Mesenchymal stem cell (in vitro differentiated cells and primary cell): ENCODE measurements at regions not wholly inside any gene's neighbourhood (a gene's known extent, or its start where the extent isn't known, plus 50 kb on each side); places are given as distances from the start of the nearest gene placed in this dataset.

Experiments used
- DNase-seq: peaks from one replicate; pipeline ENCODE4 v3.0.0-alpha.2; 2013
- H2AFZ ChIP-seq: one replicate; pipeline ENCODE4 v1.6.1; 2013; ENCODE audit warnings: low read depth, mild to moderate bottlenecking, control low read depth, inconsistent platforms, low read length, moderate library complexity
- H2AK5ac ChIP-seq: 2 replicates; pipeline ENCODE4 v1.6.1; 2013; ENCODE audit warnings: low read length, moderate library complexity, mild to moderate bottlenecking, inconsistent platforms; ENCODE audit not compliant: severe bottlenecking
- H2BK120ac ChIP-seq: one replicate; pipeline ENCODE4 v1.6.1; 2013; ENCODE audit warnings: low read depth, mild to moderate bottlenecking, inconsistent platforms, low read length, moderate library complexity
- H2BK12ac ChIP-seq, 2 experiments: one replicate each; pipeline ENCODE4 v1.6.1; 2013; ENCODE audit warnings: inconsistent platforms in 2 of 2, low read length in 2 of 2, mild to moderate bottlenecking in 2 of 2, moderate library complexity in 2 of 2, control low read depth in 1 of 2
- H2BK15ac ChIP-seq: one replicate; pipeline ENCODE4 v1.6.1; 2013; ENCODE audit warnings: mild to moderate bottlenecking, low read depth, inconsistent platforms; ENCODE audit not compliant: poor library complexity, severe bottlenecking
- H2BK5ac ChIP-seq: 2 replicates; pipeline ENCODE4 v1.6.1; 2013; ENCODE audit warnings: low read depth, mild to moderate bottlenecking, low read length, control low read depth, inconsistent platforms; ENCODE audit not compliant: poor library complexity, severe bottlenecking
- H3K14ac ChIP-seq, 2 experiments: one replicate each; pipeline ENCODE4 v1.6.1; 2013; ENCODE audit warnings: inconsistent platforms in 2 of 2, low read length in 2 of 2, control low read depth in 1 of 2, mild to moderate bottlenecking in 1 of 2, moderate library complexity in 1 of 2
- H3K18ac ChIP-seq, 2 experiments: one replicate each; pipeline ENCODE4 v1.6.1; 2013; ENCODE audit warnings: inconsistent platforms in 2 of 2, low read length in 2 of 2, control low read depth in 1 of 2, low read depth in 1 of 2, mild to moderate bottlenecking in 1 of 2
- H3K23ac ChIP-seq, 2 experiments: one replicate each; pipeline ENCODE4 v1.6.1; 2013; ENCODE audit warnings: inconsistent platforms in 2 of 2, low read length in 2 of 2, mild to moderate bottlenecking in 2 of 2, moderate library complexity in 2 of 2, control low read depth in 1 of 2
- H3K27ac ChIP-seq: 2 replicates; pipeline ENCODE4 v1.5.1; 2013; ENCODE audit warnings: mild to moderate bottlenecking, moderate library complexity, low read length, control low read depth, inconsistent platforms; ENCODE audit not compliant: poor library complexity, severe bottlenecking
- H3K27me3 ChIP-seq, 2 experiments: 2 replicates each; pipeline versions ENCODE4 v1.6.1 to v1.7.0; 2013; ENCODE audit warnings: low read length in 2 of 2, mild to moderate bottlenecking in 2 of 2, moderate library complexity in 2 of 2, control low read depth in 1 of 2, inconsistent platforms in 1 of 2; ENCODE audit not compliant: control insufficient read depth in 1 of 2, insufficient read depth in 1 of 2
- H3K36me3 ChIP-seq, 2 experiments: 2 replicates each; pipeline versions ENCODE4 v1.6.1 to v1.7.0; 2013; ENCODE audit warnings: low read length in 2 of 2, control low read depth in 1 of 2, inconsistent platforms in 1 of 2, low read depth in 1 of 2, mild to moderate bottlenecking in 1 of 2; ENCODE audit not compliant: insufficient read depth in 2 of 2, control insufficient read depth in 1 of 2
- H3K4ac ChIP-seq, 2 experiments: one replicate each; pipeline ENCODE4 v1.6.1; 2013; ENCODE audit warnings: inconsistent platforms in 2 of 2, low read length in 2 of 2, mild to moderate bottlenecking in 2 of 2, moderate library complexity in 2 of 2, control low read depth in 1 of 2, low read depth in 1 of 2
- H3K4me1 ChIP-seq: 2 replicates; pipeline ENCODE4 v1.6.1; 2013; ENCODE audit warnings: low read depth, low read length, control low read depth; ENCODE audit not compliant: control insufficient read depth, insufficient read depth
- H3K4me2 ChIP-seq: 2 replicates; pipeline ENCODE4 v1.6.1; 2013; ENCODE audit warnings: low read length, mild to moderate bottlenecking, inconsistent platforms; ENCODE audit not compliant: poor library complexity, severe bottlenecking
- H3K4me3 ChIP-seq, 2 experiments: 2 replicates each; pipeline versions ENCODE4 v1.5.1 to v1.7.0; 2013; ENCODE audit warnings: low read length in 2 of 2, mild to moderate bottlenecking in 2 of 2, control low read depth in 1 of 2, low read depth in 1 of 2; ENCODE audit not compliant: insufficient read depth in 1 of 2
- H3K79me1 ChIP-seq: replicated peaks from 2 replicates; pipeline ENCODE4 v1.6.1; 2013; ENCODE audit warnings: mild to moderate bottlenecking, control low read depth, low read length, inconsistent platforms; ENCODE audit not compliant: poor library complexity, severe bottlenecking
- H3K9ac ChIP-seq: 2 replicates; pipeline ENCODE4 v1.7.0; 2013; ENCODE audit warnings: mild to moderate bottlenecking, low read length, moderate library complexity
- H3K9me3 ChIP-seq: 2 replicates; pipeline ENCODE4 v1.7.0; 2013; ENCODE audit warnings: mild to moderate bottlenecking, low read length; ENCODE audit not compliant: control insufficient read depth
- H4K8ac ChIP-seq: one replicate; pipeline ENCODE4 v1.6.1; 2013; ENCODE audit warnings: inconsistent platforms, mild to moderate bottlenecking, low read length, moderate library complexity
- H4K91ac ChIP-seq: one replicate; pipeline ENCODE4 v1.6.1; 2013; ENCODE audit warnings: mild to moderate bottlenecking, low read length, inconsistent platforms
- WGBS: methylation state at CpG from one replicate; pipeline ENCODE4 v1.1.7; 2013; ENCODE audit warnings: mixed read lengths; 5-methylcytosine and 5-hydroxymethylcytosine counted together

GRCh38 chr14:44780989-44781388, 180.8 kb downstream of the KLHL28 start:
- H2BK120ac ChIP-seq, result no peak overlapping the region
- H3K14ac ChIP-seq, result no peak overlapping the region
- H2AFZ ChIP-seq, result no peak overlapping the region
- H2BK15ac ChIP-seq, result no peak overlapping the region
- H2BK12ac ChIP-seq, result no peak overlapping the region
- H3K4me2 ChIP-seq, result no peak overlapping the region
- H3K9me3 ChIP-seq, result no peaks in the 10 kb centered on the region
- no peak for DNase-seq
- no peak overlapping the region for H4K91ac ChIP-seq
- no peaks in the 10 kb centered on the region for H3K79me1 ChIP-seq
- H3K9ac ChIP-seq, result no peak overlapping the region
- no peaks in the 10 kb centered on the region for H3K27me3 ChIP-seq
- no peaks in the 10 kb centered on the region for H3K36me3 ChIP-seq
- no peaks in the 10 kb centered on the region for H3K4me1 ChIP-seq
- no CpG with 5 or more reads among the region's 3 CpGs for WGBS
- no peak overlapping the region for H3K4me3 ChIP-seq
- H3K27ac ChIP-seq, result no peak overlapping the region
- no peak overlapping the region for H2BK5ac ChIP-seq
- H2AK5ac ChIP-seq, result no peak overlapping the region
- H4K8ac ChIP-seq, result no peak overlapping the region
- H3K23ac ChIP-seq, result no peak overlapping the region
- no peak overlapping the region for H3K4ac ChIP-seq
- H3K18ac ChIP-seq, result no peak overlapping the region

DNA sequence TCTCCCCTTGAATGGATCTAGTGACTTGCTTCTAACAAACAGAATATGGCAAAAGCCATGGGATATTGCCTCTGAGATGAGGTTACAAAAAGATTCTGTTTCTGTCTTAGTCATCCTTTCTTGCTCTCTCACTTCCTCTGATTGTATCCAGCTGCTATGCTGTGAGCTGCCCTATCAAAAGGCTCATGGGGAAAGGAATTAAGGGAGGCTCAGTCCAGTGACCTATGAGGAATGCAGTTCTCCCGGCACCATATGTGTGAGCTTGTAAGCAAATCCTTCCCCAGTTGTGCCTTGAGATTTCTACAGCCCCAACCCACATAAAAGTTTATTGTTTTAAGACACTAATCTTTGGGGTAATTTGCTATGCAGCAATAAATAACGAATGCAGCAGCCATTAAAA, 183.1 kb downstream of the KLHL28 start:
- H3K4me1 ChIP-seq, result no peaks in the 10 kb centered on the region
- H3K4me2 ChIP-seq, result no peak overlapping the region
- peak; percentile 67 for DNase-seq
- H3K9ac ChIP-seq, result no peak overlapping the region
- H3K27me3 ChIP-seq, result no peaks in the 10 kb centered on the region
- no peak overlapping the region for H3K18ac ChIP-seq
- H2BK120ac ChIP-seq, result no peak overlapping the region
- H2AFZ ChIP-seq, result no peak overlapping the region
- WGBS, result 63% methylated on average over 1 of the region's 2 CpGs
- H2BK15ac ChIP-seq, result no peak overlapping the region
- no peak overlapping the region for H3K14ac ChIP-seq
- no peak overlapping the region for H3K4ac ChIP-seq
- H2BK12ac ChIP-seq, result no peak overlapping the region
- no peaks in the 10 kb centered on the region for H3K36me3 ChIP-seq
- H4K91ac ChIP-seq, result no peak overlapping the region
- H2AK5ac ChIP-seq, result no peak overlapping the region
- H3K9me3 ChIP-seq, result no peaks in the 10 kb centered on the region
- no peak overlapping the region for H3K27ac ChIP-seq
- peak overlapping the region in 1 of 2 experiments; percentile 11 for H3K4me3 ChIP-seq
- H3K23ac ChIP-seq, result no peak overlapping the region
- no peak overlapping the region for H4K8ac ChIP-seq
- no peak overlapping the region for H2BK5ac ChIP-seq
- no peaks in the 10 kb centered on the region for H3K79me1 ChIP-seq

GRCh38 chr14:44777584-44777983, 184.2 kb downstream of the KLHL28 start:
- no peak overlapping the region for H3K18ac ChIP-seq
- H3K4me2 ChIP-seq, result no peak overlapping the region
- no peak overlapping the region for H3K4me3 ChIP-seq
- no peak overlapping the region for H3K23ac ChIP-seq
- 88% methylated on average over 5 of the region's 5 CpGs for WGBS
- no peak overlapping the region for H2BK15ac ChIP-seq
- no peaks in the 10 kb centered on the region for H3K79me1 ChIP-seq
- no peak overlapping the region for H2AFZ ChIP-seq
- H3K4ac ChIP-seq, result no peak overlapping the region
- no peaks in the 10 kb centered on the region for H3K36me3 ChIP-seq
- no peaks in the 10 kb centered on the region for H3K9me3 ChIP-seq
- DNase-seq, result no peak
- H2BK5ac ChIP-seq, result no peak overlapping the region
- no peak overlapping the region for H2AK5ac ChIP-seq
- no peak overlapping the region for H4K91ac ChIP-seq
- H3K14ac ChIP-seq, result no peak overlapping the region
- no peak overlapping the region for H3K27ac ChIP-seq
- H2BK12ac ChIP-seq, result no peak overlapping the region
- peak overlapping the region; percentile 36 for H4K8ac ChIP-seq
- H3K4me1 ChIP-seq, result no peaks in the 10 kb centered on the region
- no peak overlapping the region for H2BK120ac ChIP-seq
- no peak overlapping the region for H3K9ac ChIP-seq
- H3K27me3 ChIP-seq, result no peaks in the 10 kb centered on the region

DNA sequence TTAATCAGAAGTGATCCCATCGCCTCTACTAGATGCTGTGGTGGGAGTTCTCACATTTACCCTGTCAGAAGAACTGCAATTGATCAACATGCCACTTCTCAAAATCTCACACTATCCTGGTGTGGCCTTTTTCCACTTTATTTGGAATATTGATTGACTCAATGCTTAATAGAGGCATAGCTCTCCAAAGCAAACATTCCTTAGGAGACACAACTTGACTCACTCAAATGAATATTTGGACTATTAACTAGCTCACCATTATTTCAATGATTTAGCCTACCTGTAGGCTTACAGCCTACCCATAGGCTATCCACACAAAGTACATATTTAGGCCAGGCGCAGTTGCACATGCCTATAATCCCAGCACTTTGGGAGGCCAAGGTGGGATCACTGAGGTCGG, 186.5 kb downstream of the KLHL28 start:
- WGBS, result 88% methylated on average over 3 of the region's 3 CpGs

More for the DNA sequence above, 186.5 kb downstream of the KLHL28 start:
- Histone ChIP-seq H2BK120ac (no peak overlapping the region), H3K4me2 (no peak overlapping the region), H2BK15ac (no peak overlapping the region), H2AK5ac (no peak overlapping the region), H3K9me3 (no peaks in the 10 kb centered on the region), H4K8ac (no peak overlapping the region), H2BK5ac (no peak overlapping the region), H3K79me1 (no peaks in the 10 kb centered on the region), H3K27me3 (no peaks in the 10 kb centered on the region), H3K14ac (no peak overlapping the region), H3K27ac (no peak overlapping the region), H3K4ac (no peak overlapping the region), H3K4me3 (no peak overlapping the region), H3K9ac (no peak overlapping the region), H4K91ac (no peak overlapping the region), H2BK12ac (no peak overlapping the region), H3K36me3 (no peaks in the 10 kb centered on the region), H3K18ac (no peak overlapping the region), H2AFZ (no peak overlapping the region), H3K23ac (no peak overlapping the region), H3K4me1 (no peaks in the 10 kb centered on the region)
- DNase-seq, result no peak
